ENCODE measurements at regions not wholly inside any gene's neighbourhood (a gene's known extent, or its start where the extent isn't known, plus 50 kb on each side); places are given as distances from the start of the nearest gene placed in this dataset.

- no peak for TF ChIP-seq MAX (IDR thresholded peaks at IDR 0.05; ENCODE audit: insufficient read depth, insufficient read length)
- no peak for TF ChIP-seq POLR2A (IDR thresholded peaks at IDR 0.05; ENCODE audit: low read depth, low read length)
- TF ChIP-seq POLR2AphosphoS5 (IDR thresholded peaks at IDR 0.05; ENCODE audit: insufficient read depth, low read depth, low read length) = no peak
- TF ChIP-seq CTCF (IDR thresholded peaks at IDR 0.05; ENCODE audit: extremely low read depth in 1 of 2, insufficient read depth in 1 of 2, low read depth in 1 of 2, low read length in 2 of 2) = no peak
- TF ChIP-seq EZH2 (IDR thresholded peaks at IDR 0.05; ENCODE audit: borderline replicate concordance, low read depth, low read length, severe bottlenecking) = no peak
- TF ChIP-seq MYC (IDR thresholded peaks at IDR 0.05; ENCODE audit: low read depth, low read length) = no peak
Measured at GRCh38 chr5:147052519-147052918, 174.0 kb upstream of the PPP2R2B start.

Measured in endothelial cell of umbilical vein (primary cell).